RWPE1 (cell line): ENCODE measurements at regions not wholly inside any gene's neighbourhood (a gene's known extent, or its start where the extent isn't known, plus 50 kb on each side); places are given as distances from the start of the nearest gene placed in this dataset.

ENCODE experiments used
- CTCF ChIA-PET: fragments of 350-600 bp; sonication (Branson Sonifier 250); formaldehyde crosslinking; extraction: SDS; loops from one replicate; lab custom pipeline; 2021; lab: Yijun Ruan, JAX
- POLR2A ChIA-PET: fragments of 400-600 bp; formaldehyde crosslinking; extraction: SDS; loops from one replicate; lab custom pipeline; 2020; ENCODE audit warnings: antibody characterized with exemption; ENCODE audit not compliant: low non-redundant PET; lab: Yijun Ruan, JAX
- DNase-seq: peaks from one replicate; pipeline ENCODE4 v3.0.0; 2012; ENCODE audit warnings: low spot score
- H3K27ac ChIP-seq: fragments of 450-650 bp; 2 replicates; pipeline ENCODE4 v1.5.1; 2017
- CTCF ChIP-seq: fragments of 450-650 bp; conservative IDR thresholded peaks from 2 replicates; pipeline ENCODE4 v1.5.1; 2017; ENCODE audit warnings: low read depth, mild to moderate bottlenecking

DNA sequence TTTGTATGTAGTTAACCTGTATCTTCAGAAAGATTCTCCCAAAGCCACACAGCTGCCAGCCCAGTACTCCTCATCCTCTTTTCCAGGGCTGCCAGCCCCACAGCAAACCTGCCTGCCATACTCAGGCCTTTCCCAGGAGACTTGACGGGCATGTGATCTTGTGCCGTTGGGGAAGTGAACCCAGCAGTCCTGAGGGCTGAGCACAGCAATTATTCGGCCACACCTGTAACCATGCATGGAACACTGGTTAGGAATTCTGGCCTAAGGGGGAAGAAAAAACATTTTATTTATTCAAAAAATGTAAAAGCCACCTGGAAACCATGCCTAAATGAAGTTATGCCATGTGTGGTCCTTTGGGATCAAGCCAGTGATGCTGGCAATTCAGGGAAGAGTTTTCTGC lies 145.3 kb downstream of the GRIN2B start:
- ChIA-PET CTCF (no interaction called here), POLR2A (no interaction called here)
- no peak for DNase-seq
- H3K27ac ChIP-seq, result no peak overlapping the region
- no peak for TF ChIP-seq CTCF

- no peak for TF ChIP-seq CTCF
- ChIA-PET POLR2A (no interaction called here), CTCF (no interaction called here)
- H3K27ac ChIP-seq, result no peak overlapping the region
- no peak for DNase-seq
Observed at GRCh38 chr12:13835652-13836051, 145.8 kb downstream of the GRIN2B start.

DNA sequence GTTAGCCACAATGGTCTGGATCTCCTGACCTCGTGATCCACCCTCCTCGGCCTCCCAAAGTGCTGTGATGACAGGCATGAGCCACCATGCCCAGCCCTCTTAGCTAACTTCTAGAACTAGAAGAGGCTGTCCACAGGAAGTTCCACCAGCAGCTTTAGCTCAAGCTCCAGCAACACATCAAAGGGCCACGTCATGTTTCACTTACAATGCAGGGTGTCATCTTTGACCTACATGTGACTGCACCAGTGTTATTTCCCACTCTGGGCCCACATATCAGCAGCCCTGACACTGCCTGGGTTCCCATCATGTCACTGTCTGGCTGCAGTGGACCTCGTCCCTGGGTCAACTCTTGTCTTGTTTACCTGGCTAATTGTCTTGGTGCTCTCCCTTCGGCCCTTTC lies 147.2 kb downstream of the GRIN2B start:
- no peak for TF ChIP-seq CTCF
- DNase-seq, result no peak
- CTCF ChIA-PET, result no interaction called here
- POLR2A ChIA-PET, result no interaction called here
- H3K27ac ChIP-seq, result no peak overlapping the region

DNA sequence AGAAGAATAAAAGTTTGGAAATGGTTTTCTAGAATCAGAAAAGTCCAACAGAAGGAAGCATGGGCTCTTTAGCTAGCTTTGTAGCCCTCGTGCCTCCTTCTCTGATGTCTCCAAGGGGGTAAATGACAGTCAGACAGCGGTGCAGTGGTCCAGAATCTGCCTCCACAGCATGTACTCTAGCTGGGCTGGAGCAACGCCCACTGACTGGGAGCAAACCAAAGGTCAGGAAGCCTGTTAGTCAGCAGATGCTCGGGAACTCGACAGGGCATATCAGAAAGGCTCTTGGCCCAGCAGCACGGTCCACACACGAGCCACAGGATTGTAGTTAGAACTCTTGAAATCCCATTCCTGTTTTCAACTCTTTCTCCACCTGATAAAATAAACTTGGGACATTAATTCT lies 164.3 kb downstream of the GRIN2B start:
- no peak overlapping the region for H3K27ac ChIP-seq
- ChIA-PET POLR2A (no interaction called here), CTCF (no interaction called here)
- no peak for TF ChIP-seq CTCF
- DNase-seq, result no peak

DNA sequence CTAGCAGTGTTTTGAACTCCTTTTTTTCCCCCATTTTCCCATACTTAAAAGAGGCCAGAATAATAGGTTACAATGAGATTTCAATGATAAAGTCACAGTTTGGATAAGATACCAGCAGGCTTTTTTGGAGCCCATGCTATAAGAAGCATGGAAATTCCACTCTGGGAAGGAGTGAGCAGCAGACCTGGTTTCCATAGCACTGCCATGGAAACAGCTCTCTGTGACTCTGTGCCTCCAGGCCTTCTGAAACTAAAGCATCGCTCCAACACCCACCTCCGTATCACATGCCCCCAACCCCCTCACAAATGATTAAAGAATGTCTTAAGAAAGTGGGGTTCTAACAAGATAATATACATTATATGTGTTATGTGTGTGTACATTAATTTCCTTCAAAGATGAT lies 165.0 kb downstream of the GRIN2B start:
- CTCF ChIA-PET, result no interaction called here
- POLR2A ChIA-PET, result no interaction called here

DNA sequence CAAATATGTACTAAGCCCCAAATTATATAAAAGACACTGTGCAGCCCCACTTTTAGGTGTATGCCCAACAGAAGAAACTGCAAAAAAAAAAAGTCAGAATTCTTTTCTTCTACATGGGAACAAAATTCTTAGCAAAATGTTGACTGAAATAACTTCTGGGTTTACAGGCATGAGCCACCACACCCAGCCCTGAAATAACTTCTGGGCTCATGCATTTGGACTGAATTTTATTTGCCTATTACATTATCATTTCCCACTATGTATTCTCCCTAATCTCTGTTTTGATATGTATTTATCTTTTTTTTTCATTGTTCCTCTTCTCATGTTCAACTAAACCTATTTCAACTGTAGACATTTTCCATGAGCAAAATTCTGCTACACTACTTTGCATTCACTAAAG lies 169.2 kb downstream of the GRIN2B start:
- DNase-seq, result no peak
- no peak for TF ChIP-seq CTCF
- POLR2A ChIA-PET, result no interaction called here
- CTCF ChIA-PET, result interaction anchor here (0.7 kb wide), 1 partner anchor 441 kb away, joined by 4 read pairs; no protein-coding TSS in a partner anchor
- no peak overlapping the region for H3K27ac ChIP-seq

More for the DNA sequence above, 165.0 kb downstream of the GRIN2B start:
- DNase-seq, result no peak
- H3K27ac ChIP-seq, result no peak overlapping the region
- TF ChIP-seq CTCF, result no peak

DNA sequence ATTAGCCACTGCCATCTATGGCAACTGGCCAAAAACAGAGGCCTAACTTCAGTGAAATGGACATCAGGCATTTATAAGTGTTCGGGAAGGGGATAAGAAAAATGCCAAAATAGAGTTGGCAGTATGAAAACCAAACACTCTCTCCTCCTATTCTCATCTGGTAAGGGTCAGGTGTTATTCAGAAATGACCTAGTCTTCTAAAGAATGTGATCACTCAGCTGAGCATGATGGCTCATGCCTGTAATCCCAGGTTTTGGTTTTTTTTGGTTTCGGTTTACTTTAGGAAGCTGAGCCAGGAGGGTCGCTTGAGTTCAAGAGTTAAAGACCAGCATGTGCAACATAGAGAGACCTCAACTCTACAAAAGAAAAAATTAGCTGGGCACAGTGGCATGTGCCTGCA lies 170.3 kb downstream of the GRIN2B start:
- ChIA-PET CTCF (no interaction called here), POLR2A (no interaction called here)
- no peak overlapping the region for H3K27ac ChIP-seq

More for the DNA sequence above, 170.3 kb downstream of the GRIN2B start:
- no peak for TF ChIP-seq CTCF
- peak; percentile 55 for DNase-seq
